ENCODE measurements at regions not wholly inside any gene's neighbourhood (a gene's known extent, or its start where the extent isn't known, plus 50 kb on each side); places are given as distances from the start of the nearest gene placed in this dataset.

DNA sequence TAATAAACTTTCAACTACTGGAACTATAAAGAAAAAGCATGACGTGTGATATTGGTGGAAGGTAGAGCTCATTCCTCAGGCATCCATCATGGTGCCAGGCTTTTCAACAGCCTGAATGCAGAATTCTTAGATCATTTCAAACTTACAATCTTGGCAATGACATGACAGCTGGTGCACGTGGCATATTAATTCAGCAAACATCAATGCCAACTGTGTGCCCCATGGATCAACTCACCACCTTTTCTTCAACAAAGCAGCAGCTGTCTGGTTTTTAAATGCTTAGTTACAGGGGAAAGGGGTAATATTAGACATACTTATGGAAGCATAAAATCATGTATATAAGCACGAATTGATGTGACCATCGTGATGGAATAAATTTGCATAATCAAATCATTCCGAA is 56.0 kb upstream of the OR13F1 start:
- no peak for DNase-seq
